Endodermal cell (in vitro differentiated cells): ENCODE measurements at regions not wholly inside any gene's neighbourhood (a gene's known extent, or its start where the extent isn't known, plus 50 kb on each side); places are given as distances from the start of the nearest gene placed in this dataset.

Experiments used
- DNase-seq: peaks from one replicate; pipeline ENCODE4 v3.0.0-alpha.2; 2017
- H3K27ac ChIP-seq: 2 replicates; pipeline ENCODE4 v1.5.1; 2013; ENCODE audit warnings: mild to moderate bottlenecking, low read depth, low read length, moderate library complexity
- H3K27me3 ChIP-seq: 2 replicates; pipeline ENCODE4 v1.6.1; 2013; ENCODE audit warnings: mild to moderate bottlenecking, low read length, moderate library complexity; ENCODE audit not compliant: insufficient read depth, control insufficient read depth, poor library complexity, severe bottlenecking
- H3K36me3 ChIP-seq: 2 replicates; pipeline ENCODE4 v1.7.0; 2013; ENCODE audit warnings: mild to moderate bottlenecking, low read length, moderate library complexity; ENCODE audit not compliant: control insufficient read depth, insufficient read depth
- H3K4me1 ChIP-seq: one replicate; pipeline ENCODE4 v1.7.0; 2013; ENCODE audit warnings: low read length; ENCODE audit not compliant: control insufficient read depth, insufficient read depth
- H3K4me3 ChIP-seq: 2 replicates; pipeline ENCODE4 v1.5.1; 2013; ENCODE audit warnings: mild to moderate bottlenecking, low read length, moderate library complexity
- H3K9ac ChIP-seq: 2 replicates; pipeline ENCODE4 v1.6.1; 2013; ENCODE audit warnings: mild to moderate bottlenecking, low read length, moderate library complexity; ENCODE audit not compliant: poor library complexity, severe bottlenecking; ENCODE audit errors: extremely low read depth
- H3K9me3 ChIP-seq: 2 replicates; pipeline ENCODE4 v1.6.1; 2013; ENCODE audit warnings: mild to moderate bottlenecking, low read length, moderate library complexity; ENCODE audit not compliant: control insufficient read depth
- H3K27ac Mint-ChIP-seq: 2 replicates; pipeline ENCODE4 v1.8.0; 2020; ENCODE audit warnings: mixed read lengths
- H3K27me3 Mint-ChIP-seq: 2 replicates; pipeline ENCODE4 v1.8.0; 2021; ENCODE audit warnings: mild to moderate bottlenecking, mixed read lengths; ENCODE audit not compliant: insufficient read depth
- H3K36me3 Mint-ChIP-seq: 2 replicates; pipeline ENCODE4 v1.8.0; 2020; ENCODE audit warnings: low read depth, mixed read lengths
- H3K4me1 Mint-ChIP-seq: 2 replicates; pipeline ENCODE4 v1.8.0; 2020; ENCODE audit warnings: mixed read lengths
- H3K4me3 Mint-ChIP-seq: 2 replicates; pipeline ENCODE4 v1.8.0; 2020; ENCODE audit warnings: mild to moderate bottlenecking, moderate library complexity, mixed read lengths
- H3K9me3 Mint-ChIP-seq: 2 replicates; pipeline ENCODE4 v1.8.0; 2020; ENCODE audit warnings: mild to moderate bottlenecking, mixed read lengths
- CTCF ChIP-seq: fragments of 200-600 bp; sonication (generic); conservative IDR thresholded peaks from 2 replicates; pipeline ENCODE4 v1.5.0; 2021; ENCODE audit warnings: antibody characterized with exemption, mild to moderate bottlenecking
- WGBS, 2 experiments: methylation state at CpG; one replicate each; pipeline versions ENCODE4 v1.1.5 to v1.1.7; 2013; ENCODE audit warnings: missing lambda C conversion rate in 2 of 2, mixed read lengths in 1 of 2; ENCODE audit not compliant: insufficient coverage in 1 of 2, insufficient read length in 1 of 2; 5-methylcytosine and 5-hydroxymethylcytosine counted together

- Histone ChIP-seq H3K9me3 (no peaks in the 10 kb centered on the region), H3K9ac (no peak overlapping the region), H3K27ac (no peak overlapping the region), H3K27me3 (no peaks in the 10 kb centered on the region), H3K36me3 (no peaks in the 10 kb centered on the region), H3K4me1 (no peaks in the 10 kb centered on the region), H3K4me3 (no peak overlapping the region)
- Mint-ChIP-seq H3K27me3 (no peaks in the 10 kb centered on the region), H3K36me3 (no peaks in the 10 kb centered on the region), H3K4me1 (no peaks in the 10 kb centered on the region), H3K9me3 (no peaks in the 10 kb centered on the region), H3K4me3 (no peak overlapping the region), H3K27ac (no peak overlapping the region)
- TF ChIP-seq CTCF: no peak
- WGBS, 2 experiments: 82 to 92% methylated on average over 2 to 5 of the region's 7 CpGs
- DNase-seq: no peak
Observed at GRCh38 chr2:41678639-41679038, 369.2 kb upstream of the PKDCC start.

GRCh38 chr2:41686156-41686555, 361.7 kb upstream of the PKDCC start:
- H3K27ac Mint-ChIP-seq: no peak overlapping the region
- no peak overlapping the region for H3K27ac ChIP-seq
- H3K4me1 Mint-ChIP-seq: no peaks in the 10 kb centered on the region
- no peak overlapping the region for H3K4me3 Mint-ChIP-seq
- WGBS, 2 experiments: 89 to 100% methylated on average over 1 to 2 of the region's 2 CpGs
- no peak for DNase-seq
- H3K27me3 Mint-ChIP-seq: no peaks in the 10 kb centered on the region
- no peak for TF ChIP-seq CTCF
- H3K36me3 ChIP-seq: no peaks in the 10 kb centered on the region
- H3K4me1 ChIP-seq: no peaks in the 10 kb centered on the region
- H3K9ac ChIP-seq: no peak overlapping the region
- H3K36me3 Mint-ChIP-seq: no peaks in the 10 kb centered on the region
- H3K9me3 ChIP-seq: no peaks in the 10 kb centered on the region
- no peaks in the 10 kb centered on the region for H3K27me3 ChIP-seq
- no peak overlapping the region for H3K4me3 ChIP-seq
- H3K9me3 Mint-ChIP-seq: no peaks in the 10 kb centered on the region

- no peaks in the 10 kb centered on the region for H3K36me3 Mint-ChIP-seq
- no peak for TF ChIP-seq CTCF
- H3K9me3 ChIP-seq: no peaks in the 10 kb centered on the region
- DNase-seq: no peak
- H3K27ac ChIP-seq: no peak overlapping the region
- H3K9me3 Mint-ChIP-seq: no peaks in the 10 kb centered on the region
- H3K27me3 ChIP-seq: no peaks in the 10 kb centered on the region
- no peak overlapping the region for H3K9ac ChIP-seq
- no peak overlapping the region for H3K4me3 ChIP-seq
- no peaks in the 10 kb centered on the region for H3K27me3 Mint-ChIP-seq
- H3K36me3 ChIP-seq: no peaks in the 10 kb centered on the region
- H3K4me1 Mint-ChIP-seq: no peaks in the 10 kb centered on the region
- no peak overlapping the region for H3K4me3 Mint-ChIP-seq
- 64 to 94% methylated on average over 1 of the region's 1 CpG for WGBS, 2 experiments
- H3K27ac Mint-ChIP-seq: no peak overlapping the region
- no peaks in the 10 kb centered on the region for H3K4me1 ChIP-seq
Observed at GRCh38 chr2:41691561-41691960, 356.3 kb upstream of the PKDCC start.
